Lung microvascular endothelial cell (primary cell): ENCODE measurements at regions not wholly inside any gene's neighbourhood (a gene's known extent, or its start where the extent isn't known, plus 50 kb on each side); places are given as distances from the start of the nearest gene placed in this dataset.
"Not testable (repeated sequence)": the region's sequence is repeated elsewhere in the genome, so short reads cannot be mapped to it uniquely, and the experiment has no call there.

ENCODE experiments used
- DNase-seq, 2 donors: peaks; one replicate each; pipeline versions ENCODE4 v3.0.0 to v3.0.0-alpha.2; 2010; ENCODE audit warnings: low read depth in 2 of 2

DNA sequence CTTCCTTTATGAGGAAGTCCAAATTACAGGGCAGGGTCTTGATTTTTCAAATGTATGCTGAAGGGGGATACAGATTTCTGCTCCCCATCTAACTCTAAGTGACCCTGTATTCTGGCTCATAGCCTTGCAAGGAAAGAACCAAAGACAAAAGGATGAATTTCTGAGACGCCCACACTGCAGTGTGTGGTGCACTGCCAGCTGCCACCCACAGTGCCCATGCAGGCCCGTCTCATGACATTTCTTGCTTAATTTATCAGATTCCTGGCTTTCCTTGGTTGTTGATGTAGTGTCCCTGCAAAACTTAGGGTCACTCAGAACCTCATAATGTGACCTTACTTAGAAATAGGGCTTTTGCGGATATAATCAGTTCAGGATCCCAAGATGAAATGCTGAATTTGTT lies 68.0 kb downstream of the CBLN4 start:
- DNase-seq, result no peak

DNA sequence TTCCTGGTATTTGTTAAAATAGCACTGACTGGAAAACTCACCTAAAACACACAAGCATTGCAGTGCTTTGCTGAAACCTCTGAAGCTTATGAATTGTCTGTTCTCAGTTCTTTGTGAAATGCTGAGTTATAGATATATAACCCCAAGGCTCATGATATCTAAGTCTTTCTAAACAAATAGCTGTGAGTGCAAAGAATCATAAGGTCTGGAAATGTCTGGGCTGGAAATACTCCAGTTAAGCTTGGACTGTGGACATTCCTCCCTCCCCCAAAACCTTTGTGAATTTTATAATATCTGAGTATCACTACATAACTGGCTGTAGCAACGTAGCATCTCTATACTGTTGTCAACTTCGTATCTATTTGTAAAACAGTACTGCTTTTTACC lies 69.1 kb downstream of the CBLN4 start:
- no peak for DNase-seq

- DNase-seq, result no peak
These were observed 69.7 kb downstream of the CBLN4 start for GRCh38 chr20:55935448-55936208.

- DNase-seq, result no peak
These were observed 71.2 kb downstream of the CBLN4 start for GRCh38 chr20:55934146-55934545.

- not testable (repeated sequence) for DNase-seq
These were observed 74.4 kb downstream of the CBLN4 start for GRCh38 chr20:55930876-55931275.

GRCh38 chr20:55928266-55928665 lies 77.1 kb downstream of the CBLN4 start:
- DNase-seq, result no peak

DNA sequence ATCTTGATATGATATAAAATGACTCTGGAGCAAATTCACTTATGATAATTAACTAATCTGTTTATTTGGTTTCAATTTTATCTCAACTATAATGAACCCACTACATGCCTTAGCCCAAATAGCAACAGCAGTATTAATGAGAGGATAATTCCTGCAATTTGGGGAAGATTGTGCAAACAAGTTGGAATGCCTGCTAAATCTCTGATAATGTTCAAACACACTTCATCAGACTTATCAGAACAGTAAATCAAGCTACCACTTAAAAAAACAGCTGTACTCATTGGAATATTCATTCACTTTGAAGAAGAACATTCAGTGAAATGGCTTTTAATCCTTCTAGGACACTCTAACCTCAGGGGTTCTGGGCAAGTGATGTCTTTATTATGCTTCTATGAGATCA lies 85.4 kb downstream of the CBLN4 start:
- DNase-seq, result no peak

DNA sequence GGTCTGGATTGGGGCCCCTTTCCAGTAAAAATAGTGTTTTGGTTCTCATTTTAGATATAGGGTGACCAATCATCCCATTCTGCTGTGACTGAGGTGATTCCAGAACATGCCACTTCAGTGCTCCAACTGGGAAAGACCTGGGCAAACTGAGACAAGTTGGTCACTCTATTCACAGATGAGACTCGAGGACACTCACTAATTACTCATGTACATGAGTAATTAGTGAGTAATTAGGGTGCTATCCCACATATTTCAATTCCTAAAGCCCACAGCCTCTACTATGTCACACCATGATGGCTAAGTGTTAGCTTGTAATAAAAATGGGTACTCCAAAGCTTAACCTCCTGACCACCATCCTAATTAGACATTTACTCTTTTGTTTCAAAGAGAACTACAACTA lies 86.0 kb downstream of the CBLN4 start:
- DNase-seq, result no peak

- DNase-seq, result no peak
These were observed 86.8 kb downstream of the CBLN4 start for GRCh38 chr20:55918471-55918870.

DNA sequence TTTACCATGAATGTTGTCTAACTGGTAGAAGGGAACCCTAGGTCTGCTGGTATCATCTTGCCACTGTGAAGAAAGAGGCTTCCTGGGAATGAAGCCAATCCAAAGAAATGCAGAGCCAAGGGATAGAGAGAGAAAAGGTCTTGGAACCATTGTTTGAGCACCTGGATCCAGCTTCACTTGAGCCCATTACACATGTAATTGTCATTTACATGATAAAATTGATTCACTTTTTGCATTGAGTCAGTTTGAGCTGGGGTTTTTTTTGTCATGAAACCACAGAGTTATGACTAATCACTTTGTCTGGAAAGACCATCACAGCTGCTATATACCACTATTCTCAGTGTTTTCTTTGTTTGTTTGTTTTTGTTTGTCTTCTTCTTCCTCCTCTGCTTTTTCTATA lies 112.3 kb downstream of the CBLN4 start:
- DNase-seq, result no peak

DNA sequence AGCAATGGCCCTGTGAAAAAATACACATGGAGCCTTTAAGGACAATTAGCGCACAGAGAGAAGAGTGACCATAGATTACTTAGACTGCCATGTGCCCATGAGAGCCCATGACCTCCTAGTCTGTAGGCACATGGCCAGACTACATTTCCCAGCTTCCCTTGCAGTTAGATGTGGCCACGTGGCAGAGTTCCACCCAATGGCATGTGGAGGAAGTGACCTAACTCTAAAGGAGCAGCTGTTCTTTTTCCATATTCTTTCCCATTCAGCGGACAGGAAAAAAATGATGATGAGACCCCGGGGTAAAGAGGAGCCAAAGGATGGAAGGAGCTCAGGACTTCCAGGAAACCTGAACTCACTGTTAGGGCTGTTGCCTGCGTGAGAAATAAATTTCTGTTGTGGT lies 116.6 kb downstream of the CBLN4 start:
- DNase-seq, result no peak

- DNase-seq, result no peak
These were observed 122.4 kb downstream of the CBLN4 start for GRCh38 chr20:55882910-55883309.

GRCh38 chr20:55882286-55882685 lies 123.0 kb downstream of the CBLN4 start:
- DNase-seq, result no peak

GRCh38 chr20:55881204-55881603 lies 124.1 kb downstream of the CBLN4 start:
- DNase-seq, result no peak

- DNase-seq, result no peak
These were observed 125.0 kb downstream of the CBLN4 start for GRCh38 chr20:55880361-55880760.

DNA sequence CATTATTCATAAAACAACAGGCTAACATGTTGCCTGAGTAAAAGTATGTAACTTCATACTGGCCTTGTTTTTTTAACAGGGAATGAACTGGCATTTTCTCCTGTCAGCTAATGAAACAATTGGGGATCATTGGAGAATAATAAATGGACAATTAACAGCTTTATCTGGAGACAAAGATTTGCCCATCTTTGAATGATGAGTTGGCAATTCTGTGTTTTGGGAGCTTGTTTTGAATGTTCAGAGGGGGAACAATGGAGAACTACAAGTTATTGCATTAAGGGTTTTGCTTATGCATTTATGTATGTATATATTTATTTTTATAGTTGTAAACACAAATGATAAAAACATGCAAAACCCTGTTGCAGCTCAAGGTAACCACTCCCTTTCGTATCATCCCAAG lies 150.3 kb downstream of the CBLN4 start:
- DNase-seq, result no peak

DNA sequence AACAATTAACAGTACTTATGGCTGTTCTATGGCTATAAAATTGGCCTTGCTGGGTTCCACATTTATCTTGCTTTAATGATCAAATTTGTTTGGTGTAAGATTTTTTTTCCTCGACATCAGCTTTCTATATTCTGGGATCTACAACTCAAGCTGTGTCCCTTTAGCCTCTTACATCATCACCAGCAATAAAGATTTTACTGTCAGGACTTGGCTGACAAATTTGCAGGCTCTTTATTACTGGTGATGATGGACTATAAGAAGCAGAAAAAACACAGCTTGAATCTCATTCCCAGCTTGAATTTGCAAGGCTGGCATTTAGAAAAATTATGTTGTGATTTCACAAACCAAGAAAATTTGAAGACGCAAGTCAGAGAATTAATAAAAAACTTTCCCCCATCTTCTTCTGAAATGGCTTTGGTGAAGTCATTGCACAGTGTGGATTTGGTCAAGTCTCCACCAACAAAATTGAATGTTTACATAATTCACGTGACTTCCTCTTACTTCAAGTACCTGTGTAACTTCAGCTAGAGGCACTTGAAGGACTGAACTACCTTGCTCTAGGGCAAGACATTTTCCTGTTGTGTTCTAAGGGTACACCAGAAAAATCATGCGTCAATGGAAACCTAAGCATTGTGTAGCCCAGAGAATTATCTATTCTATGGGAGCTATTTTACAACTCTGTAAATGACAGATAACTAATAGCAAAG lies 175.0 kb downstream of the CBLN4 start:
- DNase-seq, result no peak

DNA sequence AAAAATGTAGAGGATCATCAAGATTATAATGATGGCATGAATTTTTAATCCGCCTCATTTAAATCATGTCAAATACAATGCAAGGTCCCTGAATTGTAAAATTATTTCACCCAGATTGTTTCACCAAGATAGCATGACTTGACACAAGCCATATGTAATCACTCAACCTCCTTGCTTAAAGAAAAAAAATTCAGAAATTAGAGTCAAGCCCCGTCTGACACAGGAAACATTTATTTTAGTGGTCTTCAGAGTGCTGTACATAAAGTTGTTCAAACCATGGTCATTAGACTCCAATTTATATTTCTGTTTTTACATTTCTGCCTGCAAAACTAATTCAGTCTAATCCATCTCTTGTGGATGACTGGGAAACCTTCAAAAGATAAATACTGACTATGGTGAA lies 200.2 kb downstream of the CBLN4 start:
- no peak for DNase-seq

GRCh38 chr20:55800552-55801245 lies 204.6 kb downstream of the CBLN4 start:
- DNase-seq, result no peak

DNA sequence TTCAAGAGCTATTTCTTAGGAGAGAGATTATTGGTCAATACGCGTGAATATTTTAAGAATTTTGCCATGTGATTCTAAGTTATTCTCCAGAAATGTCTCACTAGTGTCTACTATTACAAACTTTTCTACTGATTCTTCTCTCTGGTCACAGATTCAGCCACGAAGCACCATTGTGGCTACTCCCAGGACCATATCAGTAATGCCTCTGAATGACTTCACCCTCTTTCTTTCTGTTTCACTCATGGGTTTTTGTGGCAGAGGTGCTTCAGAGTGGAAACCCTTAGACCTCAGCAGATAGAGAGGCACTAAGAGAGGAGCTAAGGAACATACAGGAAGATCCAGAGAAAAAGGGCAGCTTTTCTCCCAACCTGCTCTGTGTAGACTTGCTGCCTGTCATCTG lies 211.3 kb downstream of the CBLN4 start:
- DNase-seq, result no peak

GRCh38 chr20:55792049-55792448 lies 213.3 kb downstream of the CBLN4 start:
- DNase-seq, result no peak

DNA sequence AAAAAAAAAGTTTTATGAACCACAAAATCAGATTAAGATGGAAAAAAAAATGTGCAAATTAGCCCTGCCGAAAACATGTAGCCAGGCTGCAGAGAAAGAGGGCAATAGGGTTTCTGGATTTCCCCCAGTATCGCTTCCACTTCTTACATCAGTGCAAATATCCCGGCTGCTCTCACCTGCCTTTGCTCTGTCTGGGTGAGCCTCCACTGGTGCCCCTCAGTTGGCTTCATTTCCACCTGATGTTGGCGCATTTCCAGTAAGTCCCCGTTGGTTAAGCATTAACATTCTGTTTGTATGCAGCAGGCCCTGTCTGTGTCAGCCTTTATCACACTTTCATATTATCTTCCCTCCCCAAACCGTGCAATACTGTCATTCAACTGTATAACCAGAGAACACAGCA lies 215.1 kb downstream of the CBLN4 start:
- no peak for DNase-seq

DNA sequence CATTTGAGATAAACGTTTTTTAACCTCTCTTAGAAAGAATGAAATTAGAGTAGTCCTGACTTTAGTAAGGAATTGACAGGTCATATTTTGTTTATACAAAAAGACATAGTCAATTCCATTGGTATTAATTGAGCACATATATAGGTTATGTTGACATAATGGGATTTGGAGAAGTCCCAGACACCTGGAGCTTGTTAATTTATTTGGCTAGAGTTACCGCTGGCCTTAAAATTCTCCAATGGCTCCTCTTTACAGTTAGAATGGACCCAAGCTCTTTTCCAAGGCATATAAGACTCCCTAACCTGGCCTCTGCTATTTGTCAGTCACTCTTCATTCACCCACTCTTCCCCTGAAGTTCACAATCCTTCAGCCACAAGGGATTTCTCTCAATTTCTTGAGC lies 221.3 kb downstream of the CBLN4 start:
- no peak for DNase-seq
